Amniotic epithelial cell (primary cell): ENCODE measurements at regions not wholly inside any gene's neighbourhood (a gene's known extent, or its start where the extent isn't known, plus 50 kb on each side); places are given as distances from the start of the nearest gene placed in this dataset.
"Not testable (repeated sequence)": the region's sequence is repeated elsewhere in the genome, so short reads cannot be mapped to it uniquely, and the experiment has no call there.

Experiments used
- DNase-seq: peaks from one replicate; pipeline ENCODE4 v3.0.0-alpha.2; 2010; ENCODE audit warnings: low read depth

DNA sequence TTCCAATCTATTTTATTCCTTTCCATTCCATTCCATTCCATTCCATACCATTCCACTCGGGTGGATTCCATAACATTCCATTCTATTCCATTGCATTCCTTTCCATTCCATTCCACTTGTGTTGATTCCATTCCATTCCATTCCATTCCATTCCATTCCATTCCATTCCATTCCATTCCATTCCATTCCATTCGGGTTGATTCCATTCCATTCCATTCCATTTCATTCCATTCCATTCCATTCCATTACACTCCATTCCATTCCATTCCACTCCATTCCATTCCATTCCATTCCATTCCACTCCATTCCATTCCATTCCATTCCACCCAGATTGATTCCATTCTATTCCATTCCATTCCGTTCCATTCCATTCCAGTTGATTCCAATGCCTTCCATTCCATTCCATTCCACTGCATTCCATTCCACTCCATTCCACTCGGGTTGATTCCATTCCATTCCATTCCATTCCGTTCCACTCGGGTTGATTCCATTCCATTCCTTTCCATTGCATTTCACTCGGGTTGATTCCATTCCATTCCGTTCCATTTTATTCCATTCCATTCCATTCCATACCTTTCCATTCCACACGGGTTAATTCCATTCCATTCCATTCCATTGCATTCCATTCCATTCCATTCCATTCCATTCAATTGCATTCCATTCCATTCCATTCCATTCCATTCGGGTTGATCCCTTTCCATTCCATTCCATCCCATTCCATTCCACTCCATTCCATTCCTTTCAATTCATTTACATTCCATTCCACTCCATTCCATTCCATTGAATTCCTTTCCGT, 168.4 kb downstream of the CWH43 start:
- DNase-seq, result not testable (repeated sequence)

DNA sequence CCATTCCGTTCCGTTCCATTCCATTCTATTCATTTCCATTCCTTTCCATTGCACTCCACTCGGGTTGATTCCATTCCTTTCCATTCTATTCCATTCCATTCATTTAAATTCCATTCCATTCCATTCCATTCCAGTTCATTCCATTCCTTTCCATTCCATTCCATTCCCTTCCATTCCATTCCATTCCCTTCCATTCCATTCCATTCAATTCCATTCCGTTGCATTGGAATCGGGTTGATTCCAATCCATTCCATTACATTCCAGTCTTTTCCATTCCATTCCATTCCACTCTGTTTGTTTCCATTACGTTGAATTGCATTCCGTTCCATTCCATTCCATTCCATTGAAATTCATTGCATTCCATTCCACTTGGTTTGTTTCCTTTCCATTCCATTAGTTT, 169.2 kb downstream of the CWH43 start:
- DNase-seq, result not testable (repeated sequence)

DNA sequence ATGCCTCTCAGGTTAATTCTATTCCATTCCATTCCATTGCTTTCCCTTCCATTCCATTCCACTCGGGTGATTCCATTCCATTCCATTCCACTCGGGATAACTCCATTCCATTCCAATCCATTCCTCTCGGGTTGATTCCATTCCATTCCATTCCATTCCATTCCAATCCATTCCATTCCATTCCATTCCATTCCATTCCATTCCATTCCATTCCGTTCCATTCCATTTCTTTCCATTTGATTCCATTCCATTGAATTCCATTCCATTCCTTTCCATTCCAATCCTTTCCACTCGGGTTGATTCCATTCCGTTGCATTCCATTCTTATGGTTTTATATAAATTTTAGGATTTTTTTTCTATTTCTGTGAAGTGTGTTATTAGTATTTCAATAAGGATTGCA, 170.2 kb downstream of the CWH43 start:
- DNase-seq, result not testable (repeated sequence)

DNA sequence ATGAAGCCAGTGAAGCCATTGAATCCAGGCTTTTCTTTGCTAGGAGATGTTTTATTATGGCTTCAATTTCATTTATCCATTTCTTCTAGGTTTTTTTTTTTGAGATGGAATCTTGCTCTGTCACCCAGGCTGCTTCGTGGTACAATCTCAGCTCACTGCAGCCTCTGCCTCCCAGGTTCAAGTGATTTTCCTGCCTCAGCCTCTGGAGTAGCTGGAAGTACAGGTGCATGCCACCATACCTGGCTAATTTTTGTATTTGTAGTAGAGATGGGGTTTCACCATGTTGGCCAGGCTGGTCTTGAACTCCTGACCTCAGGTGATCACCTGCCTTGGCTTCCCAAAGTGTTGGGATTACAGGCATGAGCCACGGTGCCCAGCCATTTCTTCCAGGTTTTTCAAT, 171.6 kb downstream of the CWH43 start:
- not testable (repeated sequence) for DNase-seq

DNA sequence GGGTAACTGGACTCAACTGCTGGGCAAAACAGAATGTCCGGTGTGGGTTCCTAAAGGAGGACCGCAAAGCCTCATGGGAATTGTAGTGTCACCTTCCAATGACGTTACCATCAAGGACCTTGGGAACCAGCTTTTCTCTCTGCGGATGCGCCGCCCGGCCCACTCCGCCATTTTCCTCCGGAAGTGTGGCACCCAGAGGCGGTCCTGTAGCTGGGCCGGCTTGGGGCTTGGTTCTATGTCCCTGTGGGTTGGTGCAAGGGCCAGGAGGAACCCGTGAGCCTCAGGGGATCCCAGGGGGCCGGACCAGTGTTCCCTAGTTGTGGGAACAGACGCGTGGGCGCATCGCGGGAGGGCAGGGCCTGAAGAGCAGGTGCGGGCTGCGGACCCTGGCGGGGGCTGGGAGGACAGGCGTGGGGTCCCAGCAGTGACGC, 175.1 kb downstream of the CWH43 start:
- not testable (repeated sequence) for DNase-seq

DNA sequence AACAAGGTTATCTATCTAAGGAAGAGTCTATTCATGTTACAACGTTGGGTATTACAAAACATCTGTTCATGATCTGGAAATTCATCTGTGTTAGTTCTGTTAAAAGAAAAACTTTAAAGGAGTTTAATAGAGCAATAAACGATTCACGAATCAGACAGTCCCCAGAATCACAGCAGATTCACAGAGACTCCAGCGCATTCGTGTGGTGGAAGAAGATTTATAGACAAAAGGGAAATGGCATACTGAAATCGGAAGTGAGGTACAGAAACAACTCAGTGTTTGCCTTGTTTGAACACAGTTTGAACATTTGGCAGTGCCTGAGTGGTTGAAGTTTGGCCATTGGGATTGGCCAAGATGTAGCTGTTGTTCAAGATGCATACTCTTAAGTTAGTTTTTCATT, 178.8 kb downstream of the CWH43 start:
- DNase-seq, result not testable (repeated sequence)

DNA sequence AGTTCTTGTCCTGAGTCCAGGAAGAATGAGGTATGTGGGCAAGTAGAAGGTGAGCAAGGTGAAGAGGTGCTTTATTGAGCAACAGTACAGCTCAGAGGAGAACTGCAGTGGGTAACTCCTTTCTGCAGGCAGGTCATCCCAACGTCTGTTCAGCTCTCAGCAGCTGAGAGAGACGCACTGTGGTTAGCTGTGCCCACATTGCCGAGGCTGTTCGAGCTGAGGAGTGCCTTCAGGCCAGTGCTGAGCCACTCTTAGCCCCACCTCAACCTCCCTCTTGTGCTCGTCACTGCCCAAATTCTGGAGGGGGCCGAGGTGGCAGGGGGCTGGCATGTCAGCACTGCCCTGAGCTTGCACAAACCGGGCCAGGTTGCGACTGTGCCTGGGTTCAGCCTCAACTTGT, 191.8 kb downstream of the CWH43 start:
- not testable (repeated sequence) for DNase-seq

DNA sequence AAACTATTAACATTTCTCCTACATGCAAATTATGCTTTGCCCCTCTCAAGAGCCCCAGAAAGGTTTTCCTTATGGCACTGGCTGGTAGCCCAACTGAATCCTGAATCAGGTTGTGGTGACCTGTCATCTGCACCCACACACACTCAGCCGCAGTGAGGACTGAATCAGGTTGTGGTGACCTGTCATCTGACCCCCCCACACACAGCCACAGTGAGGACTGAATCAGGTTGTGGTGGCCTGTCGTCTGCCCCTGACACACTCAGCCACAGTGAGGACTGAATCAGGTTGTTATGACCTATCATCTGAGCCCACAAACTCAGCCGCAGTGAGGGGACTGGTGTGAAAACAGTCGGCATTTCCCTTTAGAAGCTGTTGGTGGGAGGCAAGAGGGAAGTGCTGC, 195.0 kb downstream of the CWH43 start:
- DNase-seq, result not testable (repeated sequence)

DNA sequence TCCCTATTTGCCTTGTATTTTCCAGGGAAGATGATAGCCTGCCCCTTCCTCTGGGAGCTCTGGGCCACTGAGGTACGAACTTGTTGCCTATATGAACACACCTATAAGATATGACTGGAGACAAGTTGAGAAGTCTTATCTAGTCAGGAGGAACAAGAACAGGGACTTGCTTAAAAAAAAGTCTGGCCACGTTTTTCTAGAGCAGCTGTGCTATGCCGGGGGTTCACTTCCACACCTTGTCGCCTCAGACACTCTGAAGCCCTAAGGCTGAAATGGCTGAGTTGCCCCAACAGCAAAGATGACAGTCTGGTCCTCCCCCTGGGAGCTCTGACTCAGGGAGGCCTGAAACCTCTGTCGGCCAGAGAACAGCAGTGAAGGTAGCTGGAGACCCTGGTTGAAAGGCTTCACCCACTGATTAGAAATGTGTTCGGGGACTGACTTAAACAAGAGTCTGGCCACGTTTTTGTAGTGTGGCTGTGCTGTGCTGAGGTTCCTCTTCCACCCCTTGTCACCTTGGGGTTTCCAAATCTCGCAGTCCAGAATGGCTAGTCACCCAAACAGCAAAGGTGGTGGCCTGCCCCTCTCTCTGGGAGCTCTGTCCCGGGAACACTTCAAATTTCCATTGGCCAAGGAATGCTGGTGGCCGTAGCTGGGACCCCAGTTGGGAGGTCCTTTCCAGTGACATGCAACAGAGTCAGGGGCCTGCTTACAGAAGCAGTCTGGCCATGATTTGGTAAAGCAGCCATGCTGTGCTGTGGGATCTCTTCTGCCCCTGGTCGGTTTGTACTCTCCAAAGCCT, 225.5 kb downstream of the CWH43 start:
- DNase-seq, result not testable (repeated sequence)

DNA sequence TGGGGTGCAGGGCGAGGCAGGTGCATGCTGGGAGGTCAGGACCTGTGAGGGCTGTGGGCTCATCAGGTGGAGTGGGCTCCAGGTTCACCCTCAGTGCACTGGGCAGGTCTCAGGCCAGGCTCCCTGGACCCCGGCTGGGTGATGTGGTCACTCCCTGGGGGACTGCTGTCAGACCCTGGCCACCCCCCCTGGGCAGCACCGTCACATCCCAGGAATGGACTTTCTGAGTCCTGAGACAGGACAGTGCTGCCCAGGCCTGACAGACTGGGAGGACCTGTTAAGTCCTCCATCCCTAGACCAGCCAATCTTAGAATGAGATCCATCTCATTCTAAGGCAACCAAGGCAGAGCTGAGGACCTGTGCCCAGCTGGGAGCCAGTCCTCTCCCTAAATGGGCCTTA, 227.2 kb downstream of the CWH43 start:
- not testable (repeated sequence) for DNase-seq

DNA sequence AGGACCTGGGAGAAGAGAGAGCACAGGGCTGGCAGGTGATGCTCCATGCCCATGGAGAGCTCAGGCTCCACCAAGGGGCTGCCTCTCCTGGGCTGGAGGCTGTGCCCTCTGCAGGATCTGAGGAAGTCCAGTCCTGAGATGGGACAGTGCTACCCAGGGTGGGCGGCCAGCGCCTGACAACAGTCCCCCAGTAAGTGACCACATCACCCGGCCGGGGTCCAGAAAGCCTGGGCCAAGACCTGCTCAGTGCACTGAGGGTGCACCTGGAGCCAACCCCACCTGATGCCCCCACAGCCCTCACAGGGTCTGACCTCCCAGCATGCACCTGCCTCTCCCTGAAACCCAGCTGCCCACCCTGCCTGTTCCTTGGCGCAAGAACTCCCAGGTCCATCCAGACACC, 227.7 kb downstream of the CWH43 start:
- DNase-seq, result not testable (repeated sequence)

DNA sequence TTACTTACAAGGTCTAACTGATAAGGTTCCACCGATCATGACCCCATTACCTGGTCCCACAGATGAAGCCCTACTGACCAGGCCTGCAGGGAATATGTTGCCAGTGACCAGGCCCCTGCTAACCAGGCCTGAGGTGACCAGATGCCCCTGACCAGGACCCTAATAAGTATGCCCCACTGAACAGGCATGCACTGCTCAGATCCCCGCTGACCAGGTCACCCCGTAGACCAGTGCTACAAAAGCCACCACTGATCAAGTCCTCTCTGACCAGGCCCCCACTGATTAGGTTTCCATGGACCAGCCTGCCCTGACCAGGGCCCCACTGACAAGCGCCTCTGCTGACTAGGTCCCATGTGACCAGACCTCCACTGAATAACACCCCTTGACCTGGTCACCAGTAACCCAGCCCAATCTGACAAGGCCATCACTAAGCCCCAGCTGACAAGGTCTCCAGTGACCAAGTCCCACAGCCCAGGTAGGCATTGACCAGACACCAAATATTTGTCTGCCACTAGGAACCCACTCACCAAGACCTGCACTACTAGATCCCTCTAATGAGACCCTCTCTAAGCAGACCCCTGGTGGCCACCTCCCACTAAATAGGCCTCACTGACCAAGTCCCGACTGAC, 228.5 kb downstream of the CWH43 start:
- DNase-seq, result not testable (repeated sequence)

DNA sequence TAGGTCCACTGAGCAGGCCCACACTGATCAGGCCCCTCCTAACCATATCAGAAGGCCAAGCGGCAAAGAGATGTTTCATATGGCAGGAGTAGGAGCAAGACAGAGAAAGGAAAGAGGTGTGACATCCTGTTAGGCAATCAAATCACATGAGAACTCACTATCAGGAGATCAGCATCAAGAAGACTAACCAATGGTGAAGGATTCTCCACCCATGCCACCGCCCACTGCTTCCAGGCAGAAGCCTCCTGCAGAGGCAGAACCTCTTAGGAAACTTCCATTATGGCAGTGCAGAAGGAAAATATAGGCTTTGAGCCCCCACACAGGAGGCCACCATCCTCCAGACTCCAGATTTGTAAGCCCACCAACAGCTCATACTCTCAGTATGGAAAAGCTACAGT, 229.0 kb downstream of the CWH43 start:
- not testable (repeated sequence) for DNase-seq

DNA sequence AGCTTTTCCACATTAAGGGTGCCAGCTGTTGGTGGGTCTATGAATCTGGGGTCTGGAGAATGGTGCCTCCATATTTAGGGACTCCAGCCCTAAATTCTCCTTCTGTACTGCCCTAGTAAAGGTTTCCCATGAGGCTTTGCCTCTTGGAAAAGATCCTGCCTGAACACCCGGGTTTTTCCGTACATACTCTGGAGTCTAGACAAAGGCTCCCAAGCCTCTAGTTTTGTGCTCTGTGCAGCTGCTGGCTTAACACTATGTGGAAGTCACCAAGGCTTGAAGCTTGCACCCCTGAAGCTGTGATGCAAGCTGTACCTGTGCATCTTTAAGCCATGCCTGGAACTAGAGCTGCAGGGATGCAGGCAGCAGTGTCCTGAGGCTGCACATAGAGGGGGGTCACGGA, 230.5 kb downstream of the CWH43 start:
- DNase-seq, result not testable (repeated sequence)

DNA sequence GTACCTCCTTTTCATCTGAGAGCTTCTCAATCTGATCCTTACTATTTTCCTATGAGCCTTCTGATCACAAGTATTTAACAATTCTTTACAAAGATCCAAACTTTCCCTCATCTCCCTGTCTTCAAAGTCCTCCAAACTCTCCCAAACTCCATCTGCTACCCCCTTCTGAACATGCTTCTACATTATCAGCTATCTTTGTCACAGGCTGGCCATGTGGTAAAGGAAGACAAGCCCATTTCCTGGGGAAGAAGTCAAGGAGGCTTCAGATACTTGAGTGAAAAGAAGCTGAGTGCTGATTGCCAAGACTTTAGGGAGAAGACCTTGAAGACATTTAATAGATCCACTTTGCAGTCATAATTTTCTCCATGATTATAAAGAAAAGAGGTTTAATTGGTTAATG, 231.4 kb downstream of the CWH43 start:
- DNase-seq, result no peak

DNA sequence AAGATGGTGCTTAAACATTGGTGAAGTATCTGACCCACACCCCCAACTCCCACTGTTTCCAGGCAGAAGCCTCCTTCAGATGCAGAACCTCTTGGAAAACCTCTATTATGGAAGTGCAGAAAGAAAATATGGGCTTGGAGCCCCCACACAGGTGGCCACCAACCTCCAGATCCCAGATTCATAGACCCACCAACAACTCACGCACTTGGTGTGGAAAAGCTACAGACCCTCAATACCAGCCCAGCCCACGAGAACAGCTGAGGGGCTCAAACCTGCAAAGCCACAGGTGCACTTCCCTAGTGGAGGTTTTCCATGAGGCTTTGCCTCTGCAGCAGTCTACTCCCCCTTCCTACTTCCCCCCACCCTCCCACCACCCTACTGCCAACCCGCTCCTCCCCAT, 232.0 kb downstream of the CWH43 start:
- not testable (repeated sequence) for DNase-seq

DNA sequence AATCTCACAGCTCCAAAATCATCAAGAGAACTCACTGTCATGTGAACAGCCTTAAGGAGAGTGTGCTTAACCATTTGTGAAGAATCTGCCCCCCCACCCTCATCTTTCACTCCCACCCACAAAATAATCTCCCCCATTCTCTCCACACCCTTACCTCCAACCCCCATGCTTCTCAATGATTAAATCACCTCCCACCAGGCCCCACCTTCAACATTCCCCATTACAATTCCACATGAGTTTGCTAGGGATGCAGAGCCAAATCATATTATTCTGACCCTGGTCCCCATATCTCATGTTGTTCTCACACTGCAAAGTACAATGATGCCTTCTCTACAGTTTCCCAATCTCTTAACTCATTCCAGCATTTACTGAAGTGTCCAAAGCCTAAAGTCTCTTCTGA, 232.9 kb downstream of the CWH43 start:
- DNase-seq, result not testable (repeated sequence)

DNA sequence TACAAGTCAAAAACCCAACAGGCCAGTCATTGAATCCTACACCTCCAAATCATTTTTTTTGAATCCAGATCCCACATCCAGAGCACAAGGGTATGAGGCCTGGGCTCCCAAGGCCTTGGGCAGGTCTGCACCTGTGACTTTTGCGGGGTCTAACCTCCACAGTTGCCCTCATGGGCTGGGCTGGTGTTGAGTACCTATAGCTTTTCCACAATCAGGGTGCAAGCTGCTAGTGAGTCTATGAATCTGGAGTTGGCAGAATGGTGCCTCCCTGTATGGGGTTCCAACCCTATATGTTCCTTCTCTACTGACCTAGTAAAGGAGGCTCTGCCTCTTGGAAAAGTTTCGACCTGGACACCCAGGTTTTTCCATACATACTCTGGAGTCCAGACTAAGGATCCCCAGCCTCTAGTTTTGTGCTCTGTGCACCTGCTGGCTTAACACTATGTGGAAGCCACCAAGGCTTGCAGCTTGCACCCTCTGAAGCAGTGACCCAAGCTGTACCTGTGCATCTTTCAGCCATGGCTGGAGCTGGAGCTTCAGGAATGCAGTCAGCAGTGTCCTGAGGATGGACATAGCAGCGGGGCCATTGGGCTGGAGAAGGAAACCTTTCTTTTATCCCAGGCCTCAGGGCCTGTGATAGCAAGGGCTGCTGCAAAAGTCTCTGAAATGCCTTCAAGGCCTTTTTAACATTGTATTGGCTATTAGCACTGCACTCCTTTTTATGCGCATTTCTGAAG, 233.6 kb downstream of the CWH43 start:
- DNase-seq, result not testable (repeated sequence)

DNA sequence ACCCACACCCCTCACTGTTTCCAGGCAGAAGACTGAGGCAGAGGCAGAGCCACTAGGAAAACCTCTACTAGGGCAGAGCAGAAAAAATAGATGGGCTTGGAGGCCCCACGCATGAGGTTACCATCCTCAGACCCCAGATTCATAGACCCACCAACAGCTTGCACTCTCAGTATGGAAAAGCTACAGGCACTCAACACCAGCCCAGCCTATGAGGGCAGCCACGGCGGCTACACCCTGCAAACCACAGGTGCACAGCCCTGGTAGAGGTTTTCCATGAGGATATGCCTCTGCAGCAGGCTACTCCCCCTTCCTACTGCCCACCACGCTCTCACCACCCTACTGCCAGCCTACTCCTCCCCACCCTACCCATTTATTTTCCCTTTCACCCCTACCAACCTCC, 235.1 kb downstream of the CWH43 start:
- no peak for DNase-seq

DNA sequence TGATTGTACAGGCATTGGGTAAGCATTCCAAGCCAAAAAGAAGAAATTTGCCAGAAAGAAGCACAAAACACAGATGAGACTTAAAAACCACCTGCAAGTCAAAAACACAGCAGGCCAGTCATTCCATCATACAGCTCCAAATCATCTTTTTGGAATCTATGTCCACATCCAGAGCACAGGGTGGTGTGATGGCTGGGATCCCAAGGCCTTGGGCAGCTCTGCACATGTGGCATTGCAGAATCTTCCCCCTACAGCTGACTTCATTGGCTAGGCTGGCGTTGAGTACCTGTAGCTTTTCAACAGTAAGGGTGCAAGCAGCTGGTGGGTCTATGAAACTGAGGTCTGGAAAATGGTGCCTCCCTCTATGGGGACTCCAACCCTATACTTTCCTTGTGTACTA, 236.7 kb downstream of the CWH43 start:
- DNase-seq, result not testable (repeated sequence)

DNA sequence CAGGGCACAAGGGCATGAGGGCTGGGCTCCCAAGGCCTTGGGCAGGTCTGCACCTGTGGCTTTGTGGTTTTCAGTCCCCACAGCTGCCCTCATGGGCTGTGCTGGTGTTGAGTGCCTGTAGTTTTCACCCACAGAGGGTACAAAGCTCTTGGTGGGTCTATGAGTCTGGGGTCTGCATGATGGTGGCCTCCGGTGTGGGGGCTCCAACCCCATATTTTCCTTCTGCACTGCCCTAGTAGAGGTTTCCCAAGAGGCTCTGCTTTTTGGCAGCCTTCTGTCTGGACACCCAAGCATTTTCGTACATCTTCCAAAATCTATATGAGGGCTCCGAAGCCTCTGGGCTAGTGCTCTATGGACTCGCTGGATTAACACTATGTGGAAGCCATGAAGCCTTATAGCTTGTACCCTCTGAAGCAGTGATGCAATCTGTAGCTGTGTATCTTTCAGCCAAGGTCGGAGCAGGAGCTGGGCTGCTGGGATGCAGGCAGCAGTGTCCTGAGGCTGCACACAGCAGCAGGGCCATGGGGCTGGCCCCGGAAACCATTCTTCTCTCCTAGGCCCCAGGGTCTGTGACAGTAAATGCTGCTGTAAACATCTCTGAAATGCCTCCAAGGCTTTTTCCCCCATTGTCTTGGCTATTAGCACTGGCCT, 240.3 kb downstream of the CWH43 start:
- not testable (repeated sequence) for DNase-seq
